CD4-positive, alpha-beta T cell treated with Interleukin-4 for 4 hours (primary cell): ENCODE measurements at regions not wholly inside any gene's neighbourhood (a gene's known extent, or its start where the extent isn't known, plus 50 kb on each side); places are given as distances from the start of the nearest gene placed in this dataset.

Source experiments
- DNase-seq: peaks from one replicate; pipeline ENCODE4 v3.0.0-alpha.2; 2020

GRCh38 chr2:19409046-19409445 lies 50.6 kb upstream of the OSR1 start:
- DNase-seq: no peak

- DNase-seq: no peak
Observed at GRCh38 chr2:19408592-19408991, 50.2 kb upstream of the OSR1 start.
